ENCODE measurements at regions not wholly inside any gene's neighbourhood (a gene's known extent, or its start where the extent isn't known, plus 50 kb on each side); places are given as distances from the start of the nearest gene placed in this dataset.

DNA sequence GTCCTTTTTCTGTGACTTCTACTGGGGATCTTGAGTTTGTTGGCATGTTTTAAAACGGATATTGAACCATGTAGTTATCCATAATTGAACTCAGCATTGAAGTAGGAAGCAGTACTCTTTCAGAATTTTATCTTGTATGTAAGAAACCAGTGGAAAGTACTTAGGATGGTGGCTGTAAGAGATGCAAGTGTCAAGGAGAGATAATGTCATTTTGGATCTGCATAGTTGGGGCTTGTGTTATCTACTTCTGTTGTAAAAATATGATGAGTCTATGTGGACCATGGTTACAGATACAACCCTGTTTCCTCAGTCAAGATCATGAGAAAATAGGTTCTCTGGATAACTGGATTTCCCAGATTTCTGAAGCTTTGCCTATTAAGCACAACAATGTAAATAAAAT, 113.7 kb downstream of the NAB1 start:
- no peaks in the 10 kb centered on the region for H3K9me3 ChIP-seq
- no peak overlapping the region for H3K27ac ChIP-seq
- peaks cover 42% of the 10 kb centered on the region for H3K4me1 ChIP-seq
- WGBS (ENCODE audit: missing lambda C conversion rate), result 52% methylated on average over 1 of the region's 1 CpG
- TF ChIP-seq RAD21 (conservative IDR thresholded peaks at IDR 0.05 in 1 of 2, IDR thresholded peaks at IDR 0.05 in 1 of 2) (no peak), CHD2 (IDR thresholded peaks at IDR 0.05; ENCODE audit: low read length, partially characterized antibody) (no peak), PBX3 (IDR thresholded peaks at IDR 0.05) (no peak), REST (IDR thresholded peaks at IDR 0.05) (no peak), NPAS2 (CRISPR knock-in tag; IDR thresholded peaks at IDR 0.05; ENCODE audit: borderline replicate concordance) (no peak), ELK1 (IDR thresholded peaks at IDR 0.05; ENCODE audit: low read depth, low read length) (no peak), CHD4 (IDR thresholded peaks at IDR 0.05; ENCODE audit: borderline replicate concordance) (no peak), EHMT2 (IDR thresholded peaks at IDR 0.05; ENCODE audit: low read depth) (no peak)
- TF ChIP-seq, protein P1, sequence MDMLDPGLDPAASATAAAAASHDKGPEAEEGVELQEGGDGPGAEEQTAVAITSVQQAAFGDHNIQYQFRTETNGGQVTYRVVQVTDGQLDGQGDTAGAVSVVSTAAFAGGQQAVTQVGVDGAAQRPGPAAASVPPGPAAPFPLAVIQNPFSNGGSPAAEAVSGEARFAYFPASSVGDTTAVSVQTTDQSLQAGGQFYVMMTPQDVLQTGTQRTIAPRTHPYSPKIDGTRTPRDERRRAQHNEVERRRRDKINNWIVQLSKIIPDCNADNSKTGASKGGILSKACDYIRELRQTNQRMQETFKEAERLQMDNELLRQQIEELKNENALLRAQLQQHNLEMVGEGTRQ (IDR thresholded peaks at IDR 0.05), result no peak
- H3K4me3 ChIP-seq, result no peak overlapping the region
- no peak for FAIRE-seq
- no peak for ATAC-seq
- no peak for DNase-seq (ENCODE audit: low read depth in 1 of 2, low spot score in 1 of 2)
- H3K4me2 ChIP-seq, result no peak overlapping the region
- ChIA-PET POLR2A (no interaction called here), CTCF (interaction anchor here (1.3 kb wide), 1 partner anchor 19 kb away, joined by 3 read pairs; no protein-coding TSS in a partner anchor)

DNA sequence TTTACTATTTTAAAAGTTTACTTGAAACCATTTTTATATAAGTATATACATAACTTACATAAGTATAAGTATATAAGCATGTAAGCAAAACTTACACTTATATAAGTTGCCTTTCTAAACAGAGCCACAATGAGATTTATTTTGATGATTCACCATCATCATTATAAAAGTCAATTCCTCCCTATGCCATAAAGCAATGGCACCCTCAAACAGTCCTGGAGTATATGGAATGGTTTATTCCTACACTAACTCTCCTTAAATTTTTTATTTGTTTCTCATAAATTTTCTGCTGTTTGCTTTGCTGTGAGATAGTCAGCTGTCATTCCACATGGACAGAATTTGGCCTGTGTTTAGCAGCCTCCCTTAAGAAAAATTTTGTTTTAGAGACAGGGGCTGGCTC, 114.2 kb downstream of the NAB1 start:
- no peak overlapping the region for H3K4me2 ChIP-seq
- FAIRE-seq, result no peak
- no peak overlapping the region for H3K27ac ChIP-seq
- DNase-seq (ENCODE audit: low read depth in 1 of 2, low spot score in 1 of 2), result no peak
- no peaks in the 10 kb centered on the region for H3K9me3 ChIP-seq
- ATAC-seq, result no peak
- ChIA-PET CTCF (interaction anchor here (1.3 kb wide), 1 partner anchor 19 kb away, joined by 3 read pairs; no protein-coding TSS in a partner anchor), POLR2A (no interaction called here)
- no peak overlapping the region for H3K4me3 ChIP-seq
- no peak for TF ChIP-seq SREBF2 (IDR thresholded peaks at IDR 0.05)
- no peak for TF ChIP-seq FOSL2 (IDR thresholded peaks at IDR 0.05)
- no peak for TF ChIP-seq FOSL2 (CRISPR knock-in tag; IDR thresholded peaks at IDR 0.05)
- TF ChIP-seq, protein P2, sequence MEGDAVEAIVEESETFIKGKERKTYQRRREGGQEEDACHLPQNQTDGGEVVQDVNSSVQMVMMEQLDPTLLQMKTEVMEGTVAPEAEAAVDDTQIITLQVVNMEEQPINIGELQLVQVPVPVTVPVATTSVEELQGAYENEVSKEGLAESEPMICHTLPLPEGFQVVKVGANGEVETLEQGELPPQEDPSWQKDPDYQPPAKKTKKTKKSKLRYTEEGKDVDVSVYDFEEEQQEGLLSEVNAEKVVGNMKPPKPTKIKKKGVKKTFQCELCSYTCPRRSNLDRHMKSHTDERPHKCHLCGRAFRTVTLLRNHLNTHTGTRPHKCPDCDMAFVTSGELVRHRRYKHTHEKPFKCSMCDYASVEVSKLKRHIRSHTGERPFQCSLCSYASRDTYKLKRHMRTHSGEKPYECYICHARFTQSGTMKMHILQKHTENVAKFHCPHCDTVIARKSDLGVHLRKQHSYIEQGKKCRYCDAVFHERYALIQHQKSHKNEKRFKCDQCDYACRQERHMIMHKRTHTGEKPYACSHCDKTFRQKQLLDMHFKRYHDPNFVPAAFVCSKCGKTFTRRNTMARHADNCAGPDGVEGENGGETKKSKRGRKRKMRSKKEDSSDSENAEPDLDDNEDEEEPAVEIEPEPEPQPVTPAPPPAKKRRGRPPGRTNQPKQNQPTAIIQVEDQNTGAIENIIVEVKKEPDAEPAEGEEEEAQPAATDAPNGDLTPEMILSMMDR (IDR thresholded peaks at IDR 0.05), result no peak
- peaks cover 42% of the 10 kb centered on the region for H3K4me1 ChIP-seq
